ENCODE measurements at regions not wholly inside any gene's neighbourhood (a gene's known extent, or its start where the extent isn't known, plus 50 kb on each side); places are given as distances from the start of the nearest gene placed in this dataset.
"Not testable (repeated sequence)": the region's sequence is repeated elsewhere in the genome, so short reads cannot be mapped to it uniquely, and the experiment has no call there.

DNA sequence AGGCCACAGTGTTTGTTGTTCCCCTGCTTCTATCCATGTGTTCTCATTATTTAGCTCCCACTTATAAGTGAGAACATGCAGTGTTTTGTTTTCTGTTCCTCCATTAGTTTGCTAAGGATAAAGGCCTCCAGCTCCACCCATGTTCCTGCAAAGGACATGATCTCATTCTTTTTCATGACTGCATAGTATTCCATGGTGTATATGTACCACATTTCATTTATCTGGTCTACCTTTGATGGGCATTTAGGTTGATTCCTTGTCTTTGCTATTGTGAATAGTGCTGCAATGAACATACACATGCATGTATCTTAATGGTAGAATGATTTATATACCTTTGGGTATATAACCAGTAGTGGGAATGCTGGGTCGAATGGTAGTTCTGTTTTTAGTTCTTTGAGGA lies 62.5 kb upstream of the HSPB3 start:
- TF ChIP-seq, protein P1, sequence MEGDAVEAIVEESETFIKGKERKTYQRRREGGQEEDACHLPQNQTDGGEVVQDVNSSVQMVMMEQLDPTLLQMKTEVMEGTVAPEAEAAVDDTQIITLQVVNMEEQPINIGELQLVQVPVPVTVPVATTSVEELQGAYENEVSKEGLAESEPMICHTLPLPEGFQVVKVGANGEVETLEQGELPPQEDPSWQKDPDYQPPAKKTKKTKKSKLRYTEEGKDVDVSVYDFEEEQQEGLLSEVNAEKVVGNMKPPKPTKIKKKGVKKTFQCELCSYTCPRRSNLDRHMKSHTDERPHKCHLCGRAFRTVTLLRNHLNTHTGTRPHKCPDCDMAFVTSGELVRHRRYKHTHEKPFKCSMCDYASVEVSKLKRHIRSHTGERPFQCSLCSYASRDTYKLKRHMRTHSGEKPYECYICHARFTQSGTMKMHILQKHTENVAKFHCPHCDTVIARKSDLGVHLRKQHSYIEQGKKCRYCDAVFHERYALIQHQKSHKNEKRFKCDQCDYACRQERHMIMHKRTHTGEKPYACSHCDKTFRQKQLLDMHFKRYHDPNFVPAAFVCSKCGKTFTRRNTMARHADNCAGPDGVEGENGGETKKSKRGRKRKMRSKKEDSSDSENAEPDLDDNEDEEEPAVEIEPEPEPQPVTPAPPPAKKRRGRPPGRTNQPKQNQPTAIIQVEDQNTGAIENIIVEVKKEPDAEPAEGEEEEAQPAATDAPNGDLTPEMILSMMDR (conservative IDR thresholded peaks at IDR 0.05; ENCODE audit: low read length) = not testable (repeated sequence)
- not testable (repeated sequence) for TF ChIP-seq EZH2phosphoT487 (IDR thresholded peaks at IDR 0.05; ENCODE audit: borderline replicate concordance)
